ENCODE measurements at regions not wholly inside any gene's neighbourhood (a gene's known extent, or its start where the extent isn't known, plus 50 kb on each side); places are given as distances from the start of the nearest gene placed in this dataset.

DNA sequence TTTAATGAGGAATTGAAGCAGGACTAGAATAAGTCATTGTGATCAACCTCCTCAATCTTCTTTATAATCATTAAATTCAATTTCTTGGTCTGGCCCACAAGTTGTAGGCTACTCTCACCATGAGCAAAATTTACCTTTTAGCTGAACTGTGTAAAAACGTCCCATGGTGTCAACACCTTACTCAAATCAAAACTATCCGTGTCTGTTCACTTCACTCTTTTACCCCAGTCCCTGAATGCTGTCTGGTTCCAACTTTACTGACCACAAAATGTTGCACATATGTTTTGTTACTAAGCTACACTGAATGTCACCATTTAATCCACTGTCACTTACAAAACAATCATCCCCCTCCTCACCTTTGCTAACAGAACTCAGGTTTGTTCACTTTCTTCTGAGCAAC is 951.6 kb upstream of the SLC39A10 start:
- no peak overlapping the region for H3K27ac ChIP-seq
- TF ChIP-seq, protein P1, sequence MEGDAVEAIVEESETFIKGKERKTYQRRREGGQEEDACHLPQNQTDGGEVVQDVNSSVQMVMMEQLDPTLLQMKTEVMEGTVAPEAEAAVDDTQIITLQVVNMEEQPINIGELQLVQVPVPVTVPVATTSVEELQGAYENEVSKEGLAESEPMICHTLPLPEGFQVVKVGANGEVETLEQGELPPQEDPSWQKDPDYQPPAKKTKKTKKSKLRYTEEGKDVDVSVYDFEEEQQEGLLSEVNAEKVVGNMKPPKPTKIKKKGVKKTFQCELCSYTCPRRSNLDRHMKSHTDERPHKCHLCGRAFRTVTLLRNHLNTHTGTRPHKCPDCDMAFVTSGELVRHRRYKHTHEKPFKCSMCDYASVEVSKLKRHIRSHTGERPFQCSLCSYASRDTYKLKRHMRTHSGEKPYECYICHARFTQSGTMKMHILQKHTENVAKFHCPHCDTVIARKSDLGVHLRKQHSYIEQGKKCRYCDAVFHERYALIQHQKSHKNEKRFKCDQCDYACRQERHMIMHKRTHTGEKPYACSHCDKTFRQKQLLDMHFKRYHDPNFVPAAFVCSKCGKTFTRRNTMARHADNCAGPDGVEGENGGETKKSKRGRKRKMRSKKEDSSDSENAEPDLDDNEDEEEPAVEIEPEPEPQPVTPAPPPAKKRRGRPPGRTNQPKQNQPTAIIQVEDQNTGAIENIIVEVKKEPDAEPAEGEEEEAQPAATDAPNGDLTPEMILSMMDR (IDR thresholded peaks at IDR 0.05), result no peak
- no peak for TF ChIP-seq ZFX (IDR thresholded peaks at IDR 0.05; ENCODE audit: borderline replicate concordance)

DNA sequence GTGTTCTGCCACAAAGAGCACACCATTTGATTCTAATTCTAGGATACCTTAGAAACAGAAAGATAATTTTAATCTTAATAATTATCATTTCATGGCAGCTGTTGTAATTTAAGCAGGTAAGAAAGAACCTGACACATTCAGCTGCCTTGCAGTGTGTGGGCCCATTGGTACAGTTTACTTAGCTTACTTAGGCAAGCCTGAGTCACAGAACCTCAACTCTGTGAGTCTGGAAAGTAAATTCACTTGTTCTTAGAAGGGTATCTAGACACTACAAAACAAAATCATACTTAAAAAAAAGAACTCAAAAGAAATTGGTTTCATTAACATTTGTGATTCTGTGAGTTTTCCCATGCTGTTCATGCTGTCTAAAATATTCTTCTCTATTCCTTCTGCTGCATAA is 956.3 kb upstream of the SLC39A10 start:
- no peak overlapping the region for H3K27ac ChIP-seq
- TF ChIP-seq ZFX (IDR thresholded peaks at IDR 0.05; ENCODE audit: borderline replicate concordance), result no peak
- TF ChIP-seq, protein P1 (IDR thresholded peaks at IDR 0.05), result no peak

DNA sequence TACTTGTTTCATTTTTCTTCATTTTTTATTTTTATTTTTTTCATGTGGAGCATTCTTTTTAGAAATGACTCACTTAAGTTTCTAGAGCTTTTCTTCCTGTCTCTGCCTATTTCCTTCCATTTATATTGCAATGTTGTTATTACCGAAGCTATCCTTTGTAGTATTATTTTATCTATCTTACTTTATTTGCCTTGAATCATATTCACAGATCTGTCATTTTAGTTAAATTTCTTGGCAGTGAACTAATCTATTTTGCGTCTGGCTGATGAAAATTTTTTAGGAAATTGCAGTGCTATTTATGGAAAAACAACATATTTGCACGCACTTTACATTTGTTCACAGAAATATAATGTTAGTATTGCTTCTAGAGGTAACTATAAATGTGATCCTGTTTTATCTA is 956.9 kb upstream of the SLC39A10 start:
- no peak for TF ChIP-seq ZFX (IDR thresholded peaks at IDR 0.05; ENCODE audit: borderline replicate concordance)
- TF ChIP-seq, protein P1 (IDR thresholded peaks at IDR 0.05), result no peak
- no peak overlapping the region for H3K27ac ChIP-seq

DNA sequence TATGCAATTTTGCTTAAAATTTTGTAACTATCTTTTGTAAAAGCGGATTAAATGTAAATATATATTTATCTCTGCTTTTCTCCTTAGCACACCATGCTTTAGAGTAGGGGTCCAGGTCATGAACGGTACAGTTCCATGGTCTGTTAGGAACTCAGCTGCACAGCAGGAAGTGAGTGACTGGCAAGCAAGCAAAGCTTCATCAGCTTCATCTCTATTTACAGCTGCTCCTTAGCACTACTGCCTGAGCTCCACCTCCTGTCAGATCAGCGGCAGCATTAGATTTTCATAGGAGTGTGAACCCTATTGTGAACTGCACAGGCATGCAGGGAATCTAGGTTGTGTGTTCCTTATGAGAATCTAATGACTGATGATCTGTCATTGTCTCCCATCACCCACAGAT is 959.0 kb upstream of the SLC39A10 start:
- no peak for TF ChIP-seq ZFX (IDR thresholded peaks at IDR 0.05; ENCODE audit: borderline replicate concordance)
- TF ChIP-seq, protein P1 (IDR thresholded peaks at IDR 0.05), result no peak
- no peak overlapping the region for H3K27ac ChIP-seq

DNA sequence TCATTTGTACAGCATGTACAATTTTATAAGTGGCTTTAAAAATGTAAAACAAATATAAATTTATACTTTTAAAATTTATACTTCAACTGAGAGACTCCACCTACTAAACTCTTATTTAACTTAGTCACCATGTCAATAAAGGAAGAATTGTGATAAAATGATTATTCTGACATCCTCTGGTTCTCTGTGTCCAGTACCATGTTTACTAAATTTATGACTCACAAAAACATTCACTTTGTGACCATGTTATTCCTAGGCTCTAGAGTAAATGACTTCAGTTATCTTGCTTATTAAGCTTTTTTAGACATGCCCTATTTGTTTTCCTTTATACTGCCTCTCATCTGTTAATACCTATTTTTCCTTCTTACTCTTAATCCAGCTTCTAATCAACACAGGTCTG is 959.6 kb upstream of the SLC39A10 start:
- TF ChIP-seq ZFX (IDR thresholded peaks at IDR 0.05; ENCODE audit: borderline replicate concordance), result no peak
- TF ChIP-seq, protein P1 (IDR thresholded peaks at IDR 0.05), result no peak
- H3K27ac ChIP-seq, result no peak overlapping the region

DNA sequence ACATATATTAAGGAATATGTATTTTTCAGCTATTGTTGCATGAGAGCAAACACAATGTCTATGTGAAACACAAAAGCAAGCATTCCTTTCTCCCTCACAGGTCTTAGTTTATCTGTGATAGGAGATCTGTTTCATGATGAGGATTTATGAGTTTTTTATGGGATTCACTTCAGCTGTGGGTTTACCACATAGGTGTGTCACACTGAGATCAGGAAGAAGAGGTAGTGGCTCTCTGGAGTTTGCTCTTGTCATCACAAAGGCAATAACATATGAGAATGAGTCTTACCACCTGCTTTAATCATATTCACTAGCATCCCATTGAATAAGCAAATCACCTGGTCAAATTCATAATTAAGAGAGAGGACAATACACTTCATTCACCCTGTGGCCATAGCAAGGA is 960.3 kb upstream of the SLC39A10 start:
- TF ChIP-seq, protein P1 (IDR thresholded peaks at IDR 0.05), result no peak
- no peak for TF ChIP-seq ZFX (IDR thresholded peaks at IDR 0.05; ENCODE audit: borderline replicate concordance)
- no peak overlapping the region for H3K27ac ChIP-seq

DNA sequence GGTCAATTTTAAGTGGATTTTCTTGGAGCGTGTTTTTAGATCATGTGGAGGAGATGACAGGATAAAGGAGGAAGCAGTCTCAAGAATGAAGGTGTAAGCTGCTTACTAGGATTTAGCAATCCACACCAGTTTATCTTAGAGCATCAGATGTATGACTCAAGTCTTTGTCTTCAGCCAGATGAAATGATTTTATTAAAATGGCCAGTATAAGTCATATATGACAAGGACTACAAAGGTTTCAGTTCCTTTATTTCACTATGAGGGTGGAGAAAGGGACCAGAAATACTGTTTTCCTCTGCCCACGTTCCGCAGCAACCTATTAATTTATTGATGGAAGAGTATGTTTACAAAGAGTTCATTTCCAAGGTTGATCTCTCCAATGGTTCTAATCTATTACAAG is 970.5 kb upstream of the SLC39A10 start:
- no peak overlapping the region for H3K27ac ChIP-seq
- TF ChIP-seq, protein P1 (IDR thresholded peaks at IDR 0.05), result no peak
- TF ChIP-seq ZFX (IDR thresholded peaks at IDR 0.05; ENCODE audit: borderline replicate concordance), result no peak

Measured in 22Rv1 (cell line).